Upper lobe of left lung (tissue), 6 donors: ENCODE measurements at regions not wholly inside any gene's neighbourhood (a gene's known extent, or its start where the extent isn't known, plus 50 kb on each side); places are given as distances from the start of the nearest gene placed in this dataset.

Experiments
- ATAC-seq, 2 donors: fragments of 200-7000 bp; cut with Tn5 transposase; one replicate each; pipeline ENCODE4 v1.9.1; 2022; ENCODE audit warnings: mild to moderate bottlenecking in 2 of 2, moderate library complexity in 2 of 2; ENCODE audit not compliant: low FRiP score in 2 of 2
- DNase-seq, 2 donors: peaks; one replicate each; pipeline ENCODE4 v3.0.0-alpha.2; 2019 to 2020
- H3K27ac ChIP-seq, 4 donors: fragments of 200-600 bp; sonication (generic); one replicate each; pipeline ENCODE4 v1.5.1; 2016 to 2019
- H3K27me3 ChIP-seq, 4 donors: fragments of 200-600 bp; sonication (generic); one replicate each; pipeline ENCODE4 v1.5.1; 2017 to 2019
- H3K36me3 ChIP-seq, 4 donors: fragments of 200-600 bp; sonication (generic); one replicate each; pipeline ENCODE4 v1.5.1; 2016 to 2019
- H3K4me1 ChIP-seq, 4 donors: fragments of 200-600 bp; sonication (generic); one replicate each; pipeline ENCODE4 v1.5.1; 2018 to 2019
- H3K4me3 ChIP-seq, 4 donors: fragments of 200-600 bp; sonication (generic); one replicate each; pipeline ENCODE4 v1.5.1; 2017 to 2019; ENCODE audit warnings: mild to moderate bottlenecking in 2 of 4, moderate library complexity in 1 of 4
- H3K9me3 ChIP-seq, 4 donors: fragments of 200-600 bp; sonication (generic); one replicate each; pipeline ENCODE4 v1.5.1; 2018 to 2019
- EP300 ChIP-seq, 4 donors: sonication (generic); formaldehyde crosslinking; IDR thresholded peaks; one replicate each; pipeline ENCODE4 v1.5.1; 2017; ENCODE audit warnings: antibody characterized with exemption in 4 of 4, control low read depth in 2 of 4
- POLR2A ChIP-seq, 4 donors: fragments of 450-650 bp; IDR thresholded peaks; one replicate each; pipeline ENCODE4 v1.5.1; 2016 to 2017; ENCODE audit warnings: antibody characterized with exemption in 4 of 4, mild to moderate bottlenecking in 2 of 4
- POLR2AphosphoS5 ChIP-seq, 2 donors: sonication (generic); formaldehyde crosslinking; IDR thresholded peaks; one replicate each; pipeline ENCODE4 v1.5.1; 2017; ENCODE audit warnings: antibody characterized with exemption in 2 of 2
- WGBS, 2 donors: methylation state at CpG; one replicate each; pipeline ENCODE4 v1.1.5; 2017 to 2018; 5-methylcytosine and 5-hydroxymethylcytosine counted together
- TF ChIP-seq, protein P1 (sequence below), 6 experiments: fragments of 450-650 bp in 4 of 6; fragments of 200-600 bp in 2 of 6; sonication (generic) in 2 of 6; IDR thresholded peaks; one replicate each; pipeline ENCODE4 v1.5.1; 2016 to 2019; ENCODE audit warnings: antibody characterized with exemption in 6 of 6
- donor health status: DM: no; HTN: no; CAD: no; lungs with moderate emphysema.
- donor health status: DM: no; HTN: yes; CAD: no; lungs with severe emphysema.

DNA sequence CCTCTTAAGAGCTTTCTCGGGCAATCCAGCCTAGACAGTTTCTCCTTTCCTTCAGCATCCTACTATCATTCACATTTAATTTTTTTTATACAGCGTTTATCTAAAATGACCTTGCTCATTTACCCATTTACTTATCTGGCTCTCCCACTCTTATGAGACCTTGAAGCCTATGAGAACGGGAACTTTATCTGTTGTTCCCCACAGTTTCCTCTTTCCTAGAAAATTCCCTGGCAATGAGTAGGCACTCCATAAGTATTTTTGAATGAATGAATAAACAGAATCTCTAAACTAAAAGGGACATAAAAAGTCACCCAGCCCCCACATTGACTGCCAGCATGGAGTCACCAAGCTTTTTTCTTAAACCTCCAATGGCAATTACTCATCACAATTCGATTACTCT, 353.2 kb downstream of the METTL4 start:
- Histone ChIP-seq H3K4me1 (no peaks in the 10 kb centered on the region), H3K4me3 (no peak overlapping the region), H3K27me3 (no peaks in the 10 kb centered on the region), H3K36me3 (no peaks in the 10 kb centered on the region), H3K27ac (no peak overlapping the region), H3K9me3 (no peaks in the 10 kb centered on the region)
- 45 to 48% methylated on average over 4 of the region's 4 CpGs for WGBS, 2 donors
- ATAC-seq, result no peak
- no peak for TF ChIP-seq POLR2AphosphoS5 (IDR thresholded peaks at IDR 0.05)
- no peak for TF ChIP-seq POLR2A (IDR thresholded peaks at IDR 0.05)
- no peak for TF ChIP-seq EP300 (IDR thresholded peaks at IDR 0.05)
- TF ChIP-seq, protein P1, sequence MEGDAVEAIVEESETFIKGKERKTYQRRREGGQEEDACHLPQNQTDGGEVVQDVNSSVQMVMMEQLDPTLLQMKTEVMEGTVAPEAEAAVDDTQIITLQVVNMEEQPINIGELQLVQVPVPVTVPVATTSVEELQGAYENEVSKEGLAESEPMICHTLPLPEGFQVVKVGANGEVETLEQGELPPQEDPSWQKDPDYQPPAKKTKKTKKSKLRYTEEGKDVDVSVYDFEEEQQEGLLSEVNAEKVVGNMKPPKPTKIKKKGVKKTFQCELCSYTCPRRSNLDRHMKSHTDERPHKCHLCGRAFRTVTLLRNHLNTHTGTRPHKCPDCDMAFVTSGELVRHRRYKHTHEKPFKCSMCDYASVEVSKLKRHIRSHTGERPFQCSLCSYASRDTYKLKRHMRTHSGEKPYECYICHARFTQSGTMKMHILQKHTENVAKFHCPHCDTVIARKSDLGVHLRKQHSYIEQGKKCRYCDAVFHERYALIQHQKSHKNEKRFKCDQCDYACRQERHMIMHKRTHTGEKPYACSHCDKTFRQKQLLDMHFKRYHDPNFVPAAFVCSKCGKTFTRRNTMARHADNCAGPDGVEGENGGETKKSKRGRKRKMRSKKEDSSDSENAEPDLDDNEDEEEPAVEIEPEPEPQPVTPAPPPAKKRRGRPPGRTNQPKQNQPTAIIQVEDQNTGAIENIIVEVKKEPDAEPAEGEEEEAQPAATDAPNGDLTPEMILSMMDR (IDR thresholded peaks at IDR 0.05), result no peak
- no peak for DNase-seq

DNA sequence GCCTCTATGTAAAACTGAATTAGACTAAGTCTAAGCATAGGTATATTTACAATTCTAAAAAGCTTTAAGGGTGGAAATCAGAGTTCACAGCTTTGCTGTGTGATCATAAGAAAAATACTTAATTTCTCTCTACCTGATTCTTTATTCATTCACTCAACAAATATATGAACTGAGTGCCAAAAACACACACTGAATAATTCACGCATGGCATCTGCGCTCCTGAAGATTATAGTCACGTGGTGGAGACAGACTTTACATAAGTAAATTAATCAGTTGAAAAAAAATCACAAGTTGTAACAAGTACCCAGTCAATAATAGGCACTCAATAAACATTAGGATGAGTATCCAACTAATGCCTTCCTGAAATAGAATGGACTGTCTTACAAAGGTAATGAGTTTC, 351.6 kb downstream of the METTL4 start:
- peaks cover 0 to 5% (median 0%) of the 10 kb centered on the region in 4 donors for H3K4me1 ChIP-seq
- no peak for TF ChIP-seq POLR2A (IDR thresholded peaks at IDR 0.05)
- TF ChIP-seq, protein P1 (IDR thresholded peaks at IDR 0.05), result no peak
- TF ChIP-seq POLR2AphosphoS5 (IDR thresholded peaks at IDR 0.05), result no peak
- no peak for TF ChIP-seq EP300 (IDR thresholded peaks at IDR 0.05)
- WGBS, 2 donors, result 70 to 71% methylated on average over 3 of the region's 3 CpGs
- no peak for ATAC-seq
- H3K27ac ChIP-seq, result no peak overlapping the region
- no peak for DNase-seq
- H3K4me3 ChIP-seq, result no peak overlapping the region
- H3K27me3 ChIP-seq, result no peaks in the 10 kb centered on the region
- no peaks in the 10 kb centered on the region for H3K9me3 ChIP-seq
- H3K36me3 ChIP-seq, result no peaks in the 10 kb centered on the region

DNA sequence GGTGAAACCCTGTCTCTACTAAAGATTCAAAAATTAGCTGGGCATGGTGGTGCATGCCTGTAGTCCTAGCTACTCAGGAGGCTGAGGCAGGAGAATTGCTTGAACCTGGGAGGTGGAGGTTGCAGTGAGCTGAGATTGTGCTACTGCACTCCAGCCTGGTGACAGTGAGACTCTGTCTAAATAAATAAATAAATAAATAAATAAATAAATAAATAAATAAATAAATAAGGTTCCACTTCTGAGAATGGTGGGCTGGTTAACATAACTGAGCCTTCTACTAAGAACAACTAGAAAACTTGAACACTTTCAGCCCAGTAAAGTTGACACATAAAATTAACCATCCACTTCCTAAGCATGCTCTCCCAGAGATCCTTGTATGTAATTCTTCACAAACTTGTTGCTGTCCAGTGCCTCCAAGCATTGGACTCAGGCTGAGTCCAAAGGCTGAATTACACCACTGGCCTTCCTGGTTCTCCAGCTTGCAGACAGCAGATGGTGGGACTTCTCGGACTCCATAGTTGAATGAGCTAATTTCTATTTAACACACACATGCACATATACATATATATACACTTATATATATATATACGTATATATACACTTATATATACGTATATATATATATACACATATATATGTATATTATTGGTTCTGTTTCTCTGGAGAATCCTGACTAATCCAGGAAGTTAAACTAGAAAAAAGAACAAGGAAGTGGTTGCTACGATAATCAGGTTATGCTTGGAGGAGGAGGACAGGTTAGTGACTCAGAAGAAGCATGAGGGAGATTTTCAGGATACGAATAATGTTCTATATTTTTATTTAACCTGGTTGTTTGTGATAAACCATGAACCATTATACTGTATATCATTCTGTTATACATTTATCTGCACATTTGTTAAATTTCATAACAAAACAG, 348.8 kb downstream of the METTL4 start:
- no peak for TF ChIP-seq POLR2A (IDR thresholded peaks at IDR 0.05)
- TF ChIP-seq EP300 (IDR thresholded peaks at IDR 0.05), result no peak
- TF ChIP-seq POLR2AphosphoS5 (IDR thresholded peaks at IDR 0.05), result no peak
- TF ChIP-seq, protein P1 (IDR thresholded peaks at IDR 0.05), result no peak

DNA sequence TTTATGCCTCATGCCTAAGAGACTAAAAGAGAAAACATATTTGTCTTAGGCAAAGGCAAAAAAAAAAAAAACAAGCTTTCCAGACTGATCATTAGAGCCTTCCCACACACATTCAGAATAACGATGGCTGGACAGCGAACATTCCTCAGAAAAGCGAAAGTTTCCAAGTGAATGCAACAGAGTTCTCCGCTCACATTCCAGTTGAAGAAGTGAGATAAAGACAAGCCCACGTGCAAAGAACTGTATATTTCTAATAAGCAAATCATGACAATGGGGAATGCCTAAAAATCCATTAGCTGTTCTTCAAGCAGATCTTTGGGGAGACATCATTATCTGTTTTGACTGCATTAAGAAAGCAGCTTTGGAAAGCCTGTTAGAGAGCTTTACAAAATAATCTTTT, 347.9 kb downstream of the METTL4 start:
- TF ChIP-seq EP300 (IDR thresholded peaks at IDR 0.05) (no peak), POLR2A (IDR thresholded peaks at IDR 0.05) (no peak), POLR2AphosphoS5 (IDR thresholded peaks at IDR 0.05) (no peak)
- TF ChIP-seq, protein P1 (IDR thresholded peaks at IDR 0.05), result no peak
- no peaks in the 10 kb centered on the region for H3K36me3 ChIP-seq
- no peaks in the 10 kb centered on the region for H3K9me3 ChIP-seq
- H3K4me1 ChIP-seq, result peaks cover 0 to 5% (median 0%) of the 10 kb centered on the region in 4 donors
- no peak for DNase-seq
- no peak for ATAC-seq
- peak overlapping the region in 1 of 4 donors; percentile 26 for H3K4me3 ChIP-seq
- WGBS, 2 donors, result 54 to 59% methylated on average over 5 of the region's 5 CpGs
- H3K27me3 ChIP-seq, result no peaks in the 10 kb centered on the region
- H3K27ac ChIP-seq, result no peak overlapping the region

More for the DNA sequence above, 348.8 kb downstream of the METTL4 start:
- Histone ChIP-seq H3K4me3 (no peak overlapping the region), H3K4me1 (peaks cover 0 to 5% (median 0%) of the 10 kb centered on the region in 4 donors), H3K27me3 (no peaks in the 10 kb centered on the region), H3K27ac (no peak overlapping the region), H3K9me3 (no peaks in the 10 kb centered on the region), H3K36me3 (no peaks in the 10 kb centered on the region)
- DNase-seq, result no peak
- ATAC-seq, result no peak
- 71 to 78% methylated on average over 5 of the region's 5 CpGs for WGBS, 2 donors
